ENCODE measurements at regions not wholly inside any gene's neighbourhood (a gene's known extent, or its start where the extent isn't known, plus 50 kb on each side); places are given as distances from the start of the nearest gene placed in this dataset.

GRCh38 chr10:81280497-81281479, 594.2 kb upstream of the NRG3 start:
- TF ChIP-seq ZNF12 (CRISPR knock-in tag; IDR thresholded peaks at IDR 0.05) (no peak), NCOA2 (CRISPR knock-in tag; IDR thresholded peaks at IDR 0.05) (no peak), CSRNP1 (CRISPR knock-in tag; IDR thresholded peaks at IDR 0.05) (no peak), ATF3 (CRISPR knock-in tag; IDR thresholded peaks at IDR 0.05) (no peak), NR3C1 (CRISPR knock-in tag; IDR thresholded peaks at IDR 0.05) (no peak), ATF1 (CRISPR knock-in tag; IDR thresholded peaks at IDR 0.05) (no peak)

Data from HepG2 (cell line).